Stimulated activated CD8-positive, alpha-beta memory T cell treated with anti-CD3 and anti-CD28 coated beads, Interleukin-2, amount 100 ng/mL, for 1 hour (primary cell): ENCODE measurements at regions not wholly inside any gene's neighbourhood (a gene's known extent, or its start where the extent isn't known, plus 50 kb on each side); places are given as distances from the start of the nearest gene placed in this dataset.
"Not testable (repeated sequence)": the region's sequence is repeated elsewhere in the genome, so short reads cannot be mapped to it uniquely, and the experiment has no call there.

Source experiments
- DNase-seq, 2 donors: peaks; one replicate each; pipeline ENCODE4 v3.0.0-alpha.2; 2020; ENCODE audit warnings: low read depth in 2 of 2

DNA sequence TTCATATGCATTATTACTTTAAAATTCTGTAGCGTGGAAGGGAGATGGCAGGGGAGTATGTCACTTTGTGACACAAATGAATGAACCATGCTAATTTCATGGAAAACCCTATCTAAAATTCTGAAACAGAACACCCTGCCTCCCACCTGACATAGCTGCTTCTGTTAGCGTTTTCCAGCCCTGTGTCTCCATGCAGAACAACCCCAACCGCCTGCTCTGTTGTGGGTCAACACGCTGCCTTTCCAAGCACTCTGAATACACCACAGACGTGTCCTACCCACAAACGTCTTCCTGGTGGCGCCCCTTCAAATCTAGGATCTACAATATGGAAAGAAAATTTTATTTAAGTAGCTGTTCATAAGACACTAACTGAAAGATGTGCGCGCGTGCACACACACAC, 238.6 kb downstream of the TRIML1 start:
- DNase-seq, result no peak

DNA sequence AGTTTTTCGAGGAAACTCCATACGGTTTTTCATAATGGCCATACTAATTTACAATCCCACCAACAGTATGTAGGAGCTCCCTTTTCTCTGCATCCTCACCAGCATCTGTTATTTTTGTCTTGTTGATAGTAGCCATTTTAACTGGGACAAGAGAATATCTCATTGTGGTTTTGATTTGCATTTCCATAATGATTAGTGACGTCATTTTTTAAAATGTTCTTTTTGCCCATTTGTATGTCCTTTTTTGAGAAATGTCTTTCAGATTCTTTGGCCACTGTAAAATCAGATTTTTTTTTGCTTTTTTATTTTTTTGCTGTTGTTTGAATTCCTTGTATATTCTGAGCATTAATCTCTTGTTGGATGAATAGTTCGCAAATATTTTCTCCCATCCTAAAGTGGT, 243.9 kb downstream of the TRIML1 start:
- no peak for DNase-seq

GRCh38 chr4:188387179-188387791, 248.0 kb downstream of the TRIML1 start:
- no peak for DNase-seq

DNA sequence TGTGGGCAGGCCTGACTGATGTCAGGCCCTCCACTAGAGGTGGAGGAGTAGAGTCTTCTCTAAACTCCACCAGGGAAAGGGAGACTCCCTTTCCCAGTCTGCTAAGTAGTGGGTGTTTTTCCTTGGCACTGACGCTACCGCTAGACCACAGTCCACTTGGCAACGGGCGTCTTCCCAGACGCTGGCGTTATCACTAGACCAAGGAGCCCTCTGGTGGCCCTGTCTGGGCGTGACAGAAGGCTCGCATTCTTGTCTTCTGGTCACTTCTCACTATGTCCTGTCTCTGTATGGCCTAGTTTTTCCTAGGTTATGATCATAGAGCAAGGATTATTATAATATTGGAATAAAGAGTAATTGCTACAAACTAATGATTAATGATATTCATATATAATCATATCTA, 252.1 kb downstream of the TRIML1 start:
- not testable (repeated sequence) for DNase-seq

DNA sequence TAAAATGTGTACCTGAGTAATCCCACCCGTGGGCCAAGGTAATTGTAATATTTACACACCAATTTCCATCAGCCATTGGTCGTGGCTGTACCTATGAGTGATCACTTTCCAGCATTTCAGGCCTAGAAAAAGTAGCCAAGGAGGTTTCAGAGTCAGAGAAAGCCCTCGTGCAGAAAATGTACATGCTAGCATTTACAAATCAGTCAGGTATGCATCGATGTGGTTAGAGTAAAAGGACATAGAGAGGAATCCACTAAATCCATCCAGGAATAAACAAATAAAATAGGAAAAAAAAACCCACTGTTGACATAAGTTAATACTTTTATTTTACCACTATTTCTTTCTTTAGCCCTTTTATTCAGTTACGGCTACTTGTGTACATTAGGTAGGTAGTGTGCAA, 256.8 kb downstream of the TRIML1 start:
- no peak for DNase-seq

DNA sequence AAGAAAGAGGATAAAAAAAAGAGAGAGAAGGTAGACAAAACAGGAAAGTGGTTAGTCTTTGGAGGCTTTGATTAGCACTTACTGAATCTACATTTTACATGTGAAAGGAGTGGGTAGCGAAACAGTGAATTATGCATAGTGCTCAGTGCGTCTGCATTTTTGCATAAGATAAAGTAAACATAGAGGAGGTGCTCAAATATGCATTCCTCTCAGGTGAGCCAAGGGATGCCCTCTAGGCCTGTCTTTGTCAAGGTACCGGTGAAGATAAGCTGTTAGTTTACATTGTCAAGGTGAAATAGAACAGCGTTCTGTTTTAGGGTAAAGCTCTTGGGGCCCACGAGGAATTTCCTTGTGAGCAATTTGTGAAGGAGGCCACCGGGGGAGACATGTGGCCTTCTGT, 260.6 kb downstream of the TRIML1 start:
- DNase-seq, result no peak

GRCh38 chr4:188400451-188400850, 261.2 kb downstream of the TRIML1 start:
- DNase-seq, result no peak

GRCh38 chr4:188403272-188403671, 264.0 kb downstream of the TRIML1 start:
- no peak for DNase-seq

- DNase-seq, result not testable (repeated sequence)
These were observed 266.0 kb downstream of the TRIML1 start for GRCh38 chr4:188405071-188405835.

DNA sequence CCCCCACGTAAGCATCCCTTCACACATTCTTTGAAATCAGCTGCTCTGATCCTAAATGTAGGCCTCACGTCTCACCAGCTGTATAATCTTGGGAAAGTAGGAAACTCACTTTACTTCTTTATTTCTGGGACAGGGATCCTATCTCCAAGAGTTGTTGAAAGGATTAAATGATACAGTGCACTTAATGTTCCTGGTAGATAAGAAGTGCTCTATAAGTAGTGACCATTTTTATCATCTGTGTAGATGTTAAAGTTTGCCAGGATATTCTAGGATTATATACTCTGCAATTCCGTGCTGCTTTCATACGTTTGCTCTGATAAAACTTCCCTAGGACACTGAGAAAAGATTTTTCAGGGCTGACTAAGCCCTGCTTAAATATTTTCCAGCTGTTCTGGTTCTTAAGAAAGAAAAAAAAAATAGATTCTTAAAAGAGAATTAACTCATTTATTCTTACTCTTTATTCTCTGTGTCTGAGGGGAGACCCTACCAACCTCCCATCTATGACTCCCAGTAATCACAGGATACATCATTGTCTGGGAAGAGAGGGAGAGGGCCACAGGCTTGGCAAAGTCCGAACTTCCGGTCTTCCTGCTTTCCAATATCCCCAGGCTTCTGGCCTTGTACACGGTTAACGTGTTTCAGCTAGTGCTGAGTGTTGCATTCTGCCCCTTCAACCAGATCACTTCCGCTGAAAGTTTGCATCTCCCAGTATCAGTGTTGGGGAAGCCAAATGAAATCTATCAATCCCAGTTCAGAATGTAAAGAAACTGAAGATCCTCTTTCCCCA, 269.2 kb downstream of the TRIML1 start:
- DNase-seq, result no peak

- DNase-seq, result no peak
These were observed 270.6 kb downstream of the TRIML1 start for GRCh38 chr4:188409851-188410250.

DNA sequence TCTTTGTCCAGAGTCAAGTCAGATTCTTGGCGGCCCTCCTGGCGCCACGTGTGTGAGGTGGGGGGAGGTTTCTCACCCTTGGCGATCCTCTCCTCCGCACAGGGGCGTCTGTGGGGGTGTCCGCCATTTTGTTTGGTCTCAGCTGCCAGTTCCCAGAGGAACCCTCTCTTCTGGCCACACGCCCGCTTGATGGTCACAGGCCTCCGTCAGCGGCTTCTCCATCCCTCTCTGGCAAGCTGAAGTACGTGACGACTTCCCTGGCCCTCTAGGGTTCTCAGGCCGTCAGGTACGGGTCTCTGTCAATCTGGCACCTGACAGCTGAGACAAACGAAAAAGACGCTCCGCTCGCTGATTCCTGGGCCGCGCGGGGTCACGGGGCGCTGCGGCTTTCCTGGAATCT, 272.6 kb downstream of the TRIML1 start:
- no peak for DNase-seq

DNA sequence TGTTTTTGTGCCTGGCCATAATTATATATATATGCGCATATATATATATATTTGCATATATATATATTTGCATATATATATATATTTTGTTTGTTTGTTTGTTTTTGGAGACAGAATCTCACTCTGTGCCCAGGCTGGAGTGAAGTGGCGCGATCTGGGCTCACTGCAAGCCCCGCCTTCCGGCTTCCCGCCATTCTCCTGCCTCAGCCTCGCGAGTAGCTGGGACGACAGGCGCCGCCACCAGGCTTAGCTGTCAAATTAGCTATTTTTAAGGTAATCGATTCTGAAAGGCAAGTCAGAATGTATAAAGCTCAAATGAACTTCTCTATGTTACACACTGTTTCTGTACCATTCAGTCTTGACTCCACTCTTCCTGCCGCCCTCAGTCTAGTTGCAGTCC, 273.3 kb downstream of the TRIML1 start:
- no peak for DNase-seq

DNA sequence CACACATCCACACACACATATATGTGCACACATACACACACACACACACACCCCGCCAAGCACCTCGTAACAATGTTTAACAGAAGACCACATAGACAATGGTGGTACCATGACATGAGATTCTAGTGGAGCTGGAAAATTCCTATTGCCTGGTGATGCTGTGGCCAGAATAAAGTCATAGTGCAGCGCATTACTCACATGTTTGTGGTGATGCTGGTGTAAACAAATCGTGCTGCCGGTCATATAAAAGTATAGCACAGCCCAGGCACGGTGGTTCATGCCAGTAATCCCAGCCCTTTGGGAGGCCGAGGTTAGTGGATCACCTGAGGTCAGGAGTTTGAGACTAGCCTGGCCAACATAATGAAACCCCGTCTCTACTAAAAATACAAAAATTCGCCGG, 275.2 kb downstream of the TRIML1 start:
- no peak for DNase-seq

- no peak for DNase-seq
These were observed 277.9 kb downstream of the TRIML1 start for GRCh38 chr4:188417181-188417580.

DNA sequence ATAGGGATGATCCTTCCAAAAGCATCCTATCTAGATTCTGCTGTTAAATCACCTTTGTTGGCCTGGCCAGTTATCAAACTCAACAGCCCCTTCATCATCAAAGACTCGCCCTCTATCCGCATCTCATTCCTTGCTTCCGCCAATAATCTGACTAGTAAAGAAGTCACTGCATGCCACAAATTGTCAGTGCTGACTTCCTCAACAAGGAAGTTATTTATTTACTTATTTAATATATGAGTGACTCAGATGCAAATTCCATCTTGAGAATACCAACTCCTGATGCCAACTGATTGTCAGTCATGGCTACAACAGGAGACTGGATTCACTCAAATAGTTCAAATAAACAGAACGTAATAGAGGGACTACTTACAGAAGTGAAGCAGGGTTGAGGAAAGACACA, 283.8 kb downstream of the TRIML1 start:
- no peak for DNase-seq

- no peak for DNase-seq
These were observed 289.7 kb downstream of the TRIML1 start for GRCh38 chr4:188428935-188429334.

- no peak for DNase-seq
These were observed 290.7 kb downstream of the TRIML1 start for GRCh38 chr4:188429965-188430364.

DNA sequence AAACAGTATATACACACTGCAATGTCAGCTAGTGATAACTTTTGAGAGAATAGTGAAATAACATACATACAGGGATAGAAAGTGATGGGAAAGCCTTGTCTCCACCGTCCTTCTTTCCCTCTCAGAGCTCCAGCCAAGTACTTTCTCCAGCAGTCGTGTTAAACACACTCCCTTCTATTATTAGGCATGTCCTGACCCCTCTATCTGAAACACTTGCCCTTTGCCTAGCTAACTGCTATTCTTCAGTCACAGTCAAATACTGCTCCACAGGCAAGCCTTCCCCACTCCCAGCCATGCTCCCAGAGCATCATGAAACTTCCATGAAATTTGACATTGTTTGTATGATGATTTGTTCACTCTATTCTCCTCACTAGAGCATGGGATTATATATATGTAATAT, 291.1 kb downstream of the TRIML1 start:
- DNase-seq, result no peak

DNA sequence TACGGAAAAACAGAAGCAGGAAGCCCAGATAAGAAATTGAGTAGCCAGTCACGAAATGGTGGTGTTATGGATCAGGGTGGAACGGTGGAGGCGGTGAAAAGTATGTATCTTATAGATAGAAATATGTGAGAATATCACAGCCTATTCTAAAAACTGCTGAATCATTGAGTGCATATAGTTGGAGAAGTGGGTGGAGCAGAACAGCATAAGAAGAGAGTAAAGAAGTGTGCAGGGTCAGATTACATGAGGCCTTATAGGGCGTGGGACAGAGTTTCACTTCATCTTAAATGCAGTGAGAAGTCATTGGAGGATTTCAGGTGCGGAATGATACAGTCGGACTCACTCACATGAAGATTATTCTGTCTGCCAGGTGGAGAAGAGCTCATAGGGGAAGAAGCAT, 293.1 kb downstream of the TRIML1 start:
- no peak for DNase-seq

DNA sequence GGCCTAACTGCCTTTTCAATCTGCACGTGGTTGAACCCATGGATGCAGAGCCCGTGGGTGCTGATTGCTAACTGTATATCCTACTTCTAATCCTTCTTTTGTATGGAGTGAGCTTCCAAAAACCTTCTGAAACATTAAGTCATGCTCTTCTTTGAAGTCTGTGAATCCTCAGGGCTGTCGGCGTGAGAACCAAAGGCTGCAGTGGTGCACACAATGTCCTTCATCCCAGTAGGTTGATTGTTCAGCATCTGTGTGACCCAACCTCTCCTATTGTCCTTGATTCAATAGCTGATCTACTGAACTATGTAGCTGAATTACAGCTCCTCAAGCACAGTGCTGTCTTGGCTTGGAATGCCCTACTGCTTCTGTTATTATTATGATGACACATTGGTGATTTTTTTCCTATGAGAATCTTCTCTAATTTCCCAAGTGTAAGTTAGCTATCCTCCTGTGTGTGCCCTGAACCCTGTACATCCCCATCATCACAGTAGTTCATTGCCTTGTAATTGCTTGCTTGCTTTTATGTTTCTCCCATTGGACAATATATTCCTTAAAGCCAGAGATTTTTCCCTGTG, 294.6 kb downstream of the TRIML1 start:
- DNase-seq, result no peak

DNA sequence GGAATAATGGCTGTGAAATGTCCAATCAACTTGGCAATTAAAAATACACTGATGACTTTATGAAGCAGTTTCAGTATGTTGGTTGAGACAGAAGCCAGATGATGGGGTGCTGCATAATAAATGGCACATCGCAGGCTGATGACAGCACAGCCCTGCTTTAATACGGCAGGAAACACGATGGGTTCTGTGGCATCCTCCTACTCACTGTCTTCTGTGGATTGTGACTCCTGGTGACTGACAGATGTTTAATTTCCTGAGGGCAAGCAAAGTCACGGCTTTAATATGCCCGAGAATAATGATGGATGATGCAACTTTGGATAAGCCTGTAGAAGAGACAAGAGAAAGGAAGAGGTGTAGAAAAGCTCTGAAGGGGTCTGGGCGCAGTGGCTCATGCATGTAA, 295.4 kb downstream of the TRIML1 start:
- no peak for DNase-seq

DNA sequence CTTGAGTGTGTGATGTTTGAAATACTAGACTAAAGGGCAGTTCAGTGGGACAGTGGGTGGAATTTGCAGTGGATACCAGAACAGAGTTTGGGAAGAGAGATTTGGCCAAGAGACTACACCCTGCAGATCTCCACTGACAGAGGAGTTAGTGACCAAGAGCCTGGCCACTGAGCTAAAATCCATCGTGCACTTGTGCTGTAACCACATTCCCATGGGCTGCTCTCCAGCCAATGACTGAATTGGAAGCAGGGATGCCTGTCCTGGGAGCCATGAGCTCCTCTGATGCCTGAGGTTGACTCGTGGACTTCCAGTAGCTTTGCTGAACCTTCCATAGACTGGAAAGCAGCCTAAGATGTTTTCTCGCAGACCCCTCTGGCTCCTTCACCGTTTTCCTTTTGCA, 296.1 kb downstream of the TRIML1 start:
- no peak for DNase-seq
